Esophagus squamous epithelium (tissue), 4 donors: ENCODE measurements at regions not wholly inside any gene's neighbourhood (a gene's known extent, or its start where the extent isn't known, plus 50 kb on each side); places are given as distances from the start of the nearest gene placed in this dataset.

Experiments used
- CTCF ChIP-seq, 6 experiments: fragments of 450-650 bp in 4 of 6; fragments of 200-600 bp in 2 of 6; sonication (generic) in 2 of 6; IDR thresholded peaks; one replicate each; pipeline ENCODE4 v1.5.1; 2016 to 2019; ENCODE audit warnings: antibody characterized with exemption in 6 of 6, mild to moderate bottlenecking in 4 of 6, moderate library complexity in 4 of 6
- POLR2A ChIP-seq, 4 donors: fragments of 450-650 bp; IDR thresholded peaks; one replicate each; pipeline ENCODE4 v1.6.1; 2017; ENCODE audit warnings: antibody characterized with exemption in 4 of 4, mild to moderate bottlenecking in 4 of 4, moderate library complexity in 3 of 4

- peak; percentile 56 to 78 (median 68) for TF ChIP-seq CTCF (IDR thresholded peaks at IDR 0.05)
- no peak for TF ChIP-seq POLR2A (IDR thresholded peaks at IDR 0.05)
Observed at GRCh38 chr12:107884769-107885694, 110.5 kb downstream of the ASCL4 start.
